HG03135 (cell line): ENCODE measurements at regions not wholly inside any gene's neighbourhood (a gene's known extent, or its start where the extent isn't known, plus 50 kb on each side); places are given as distances from the start of the nearest gene placed in this dataset.
"Not testable (repeated sequence)": the region's sequence is repeated elsewhere in the genome, so short reads cannot be mapped to it uniquely, and the experiment has no call there.

Experiments used
- ATAC-seq: cut with Tn5 transposase; IDR thresholded peaks from one replicate; pipeline ENCODE4 v1.9.1; 2021; ENCODE audit warnings: mild to moderate bottlenecking, moderate library complexity; ENCODE audit not compliant: unreplicated experiment

GRCh38 chr6:78500299-78501089 is 366.9 kb upstream of the IRAK1BP1 start:
- no peak for ATAC-seq

- ATAC-seq = no peak
Observed at GRCh38 chr6:78502386-78502887, 364.9 kb upstream of the IRAK1BP1 start.

DNA sequence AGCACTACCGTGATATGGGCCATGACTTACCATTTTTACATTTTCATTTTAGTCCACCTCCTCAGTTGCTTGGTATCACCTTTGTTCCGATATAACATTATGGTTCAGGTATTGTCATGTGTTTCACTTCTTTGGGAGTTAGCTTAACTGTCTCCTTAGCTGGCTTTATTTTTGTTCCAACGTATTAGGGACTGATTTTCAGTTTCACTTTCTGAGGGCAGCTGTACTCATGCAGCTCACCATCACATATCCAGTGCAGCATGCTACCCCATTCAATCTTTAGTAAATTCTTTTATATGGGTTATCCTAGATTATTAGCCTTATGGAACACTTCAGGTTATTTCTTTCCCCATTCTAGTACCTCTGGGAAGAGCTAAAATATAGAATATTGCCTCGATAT is 362.2 kb upstream of the IRAK1BP1 start:
- no peak for ATAC-seq

- ATAC-seq = no peak
Observed at GRCh38 chr6:78511009-78511408, 356.3 kb upstream of the IRAK1BP1 start.

DNA sequence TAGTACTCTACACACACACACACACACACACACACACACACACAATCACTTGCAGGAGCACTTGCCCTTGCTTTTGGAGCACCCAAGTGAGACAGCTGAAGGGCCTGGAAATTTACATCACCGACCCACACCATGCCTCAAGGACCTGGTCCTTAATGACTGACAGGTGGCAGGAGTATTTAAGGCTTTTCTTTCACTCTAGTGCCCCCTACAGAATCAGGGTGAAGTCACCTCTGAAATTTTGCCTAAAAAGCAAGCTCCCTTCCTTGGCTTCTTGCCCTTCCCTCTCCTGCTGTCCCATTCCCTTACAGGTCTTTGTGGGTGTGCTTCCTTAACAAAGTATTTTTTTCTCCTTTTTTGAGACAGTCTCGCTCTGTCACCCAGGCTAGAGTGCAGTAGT is 353.5 kb upstream of the IRAK1BP1 start:
- ATAC-seq = no peak

DNA sequence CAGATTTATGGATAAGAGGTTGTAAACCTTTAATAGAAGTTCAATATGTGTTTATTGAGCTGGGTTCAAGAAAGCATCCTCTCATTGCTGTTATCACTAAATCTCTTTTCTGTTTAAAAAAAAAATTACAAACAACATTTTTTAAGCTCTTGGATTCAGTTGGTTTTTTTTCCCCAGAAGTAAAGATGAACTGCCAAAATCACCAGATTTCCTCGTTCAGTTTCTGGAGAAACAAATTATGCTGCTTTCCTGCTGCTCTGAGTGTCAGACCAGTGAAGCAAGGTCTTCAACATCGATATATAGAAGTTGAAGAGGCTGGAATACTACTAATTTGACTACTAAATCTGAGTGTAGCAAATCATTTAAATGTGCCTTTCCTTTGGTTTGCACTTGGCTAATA is 352.1 kb upstream of the IRAK1BP1 start:
- ATAC-seq = no peak

DNA sequence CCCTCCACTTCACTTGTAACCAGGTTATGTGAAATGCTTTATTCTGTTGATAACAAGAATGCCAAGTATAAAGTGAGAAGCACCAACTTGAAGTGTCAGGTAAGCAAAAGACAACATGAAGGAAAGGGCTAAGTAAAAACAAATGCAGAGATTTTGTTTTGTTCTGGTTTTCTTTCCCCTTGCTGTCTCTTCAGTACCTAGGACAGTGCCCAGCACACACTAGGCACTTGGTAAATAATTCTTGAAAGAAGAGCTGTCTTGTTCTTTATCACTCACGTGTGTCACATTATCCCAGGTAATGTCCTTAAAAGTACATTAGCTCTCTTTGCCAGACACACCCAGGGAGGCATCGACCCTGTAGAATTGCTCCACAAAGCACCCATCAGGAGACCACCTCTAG is 350.0 kb upstream of the IRAK1BP1 start:
- no peak for ATAC-seq

DNA sequence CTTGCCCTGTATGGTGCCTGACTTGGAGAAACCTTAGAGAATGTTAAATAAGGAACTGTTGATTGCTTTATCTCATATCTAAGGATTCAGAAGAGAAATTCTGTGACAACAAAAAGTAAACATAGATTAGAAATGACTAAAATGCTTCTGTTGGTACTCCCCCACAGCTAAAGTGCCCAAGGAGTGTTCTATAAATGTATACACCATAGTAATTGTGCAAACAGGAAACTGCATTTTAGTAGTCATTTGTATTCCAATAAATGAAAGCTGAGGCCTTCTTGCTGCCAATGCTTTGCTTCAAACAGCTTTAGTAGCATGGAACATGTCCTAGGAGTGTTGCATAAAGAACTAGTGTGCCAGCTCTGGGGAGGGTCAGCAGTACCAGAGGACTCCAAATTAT is 343.7 kb upstream of the IRAK1BP1 start:
- no peak for ATAC-seq

DNA sequence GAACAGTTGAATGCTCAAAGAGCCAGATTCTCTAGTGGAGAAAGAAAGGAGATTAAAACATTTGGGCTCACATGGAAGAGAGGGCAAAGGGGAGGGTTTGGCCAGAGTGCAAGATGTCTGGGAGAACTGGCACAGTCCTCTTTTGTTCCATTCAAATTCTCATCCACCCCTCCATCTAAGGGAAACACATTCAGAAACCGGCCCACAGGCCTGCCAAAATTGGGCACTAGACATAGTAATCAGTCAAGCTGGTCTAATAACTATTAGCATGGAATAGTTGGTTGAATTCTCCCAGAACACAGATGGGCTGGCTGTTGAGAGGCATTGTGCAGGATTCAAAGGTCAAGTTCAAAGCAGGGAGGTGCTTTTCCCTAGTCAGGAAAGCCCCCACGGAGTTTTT is 341.4 kb upstream of the IRAK1BP1 start:
- no peak for ATAC-seq

DNA sequence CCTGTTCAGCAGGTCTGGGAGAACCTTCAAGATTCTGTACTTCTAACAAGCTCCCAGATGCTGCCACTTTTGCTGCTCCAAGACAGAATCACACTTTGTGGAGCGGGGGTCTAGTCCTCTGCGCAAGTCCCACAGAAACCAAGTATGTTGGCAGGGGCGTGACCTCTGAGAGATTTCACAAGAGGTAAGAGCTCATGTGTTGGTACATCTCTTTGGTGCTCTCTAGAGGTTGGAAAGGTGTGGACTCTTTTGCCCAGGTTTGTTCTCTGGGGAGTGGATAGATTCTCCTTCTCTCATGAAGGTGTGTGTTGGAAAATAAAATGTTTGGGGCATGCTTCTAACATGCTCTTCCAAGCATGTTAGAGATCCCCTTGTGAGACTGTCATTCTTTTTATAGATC is 340.9 kb upstream of the IRAK1BP1 start:
- no peak for ATAC-seq

DNA sequence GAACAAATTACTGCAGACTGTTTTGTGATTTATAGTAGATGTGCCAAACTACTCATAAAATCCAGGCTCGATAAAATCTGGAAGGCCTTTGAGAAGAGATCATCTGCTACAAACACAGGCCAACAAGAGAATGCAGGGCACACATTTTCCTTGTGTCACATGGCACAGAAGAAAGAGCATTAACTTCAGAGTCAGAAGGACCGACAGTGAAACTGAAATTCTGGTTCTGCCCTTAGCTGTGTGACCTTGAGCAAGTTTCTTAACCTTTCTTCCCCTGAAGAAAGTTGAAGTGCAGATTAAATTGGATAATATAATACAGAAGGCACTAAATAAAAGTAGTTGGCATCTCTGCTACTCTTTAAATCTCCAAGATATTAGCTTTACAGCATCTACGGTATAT is 338.4 kb upstream of the IRAK1BP1 start:
- ATAC-seq = no peak

DNA sequence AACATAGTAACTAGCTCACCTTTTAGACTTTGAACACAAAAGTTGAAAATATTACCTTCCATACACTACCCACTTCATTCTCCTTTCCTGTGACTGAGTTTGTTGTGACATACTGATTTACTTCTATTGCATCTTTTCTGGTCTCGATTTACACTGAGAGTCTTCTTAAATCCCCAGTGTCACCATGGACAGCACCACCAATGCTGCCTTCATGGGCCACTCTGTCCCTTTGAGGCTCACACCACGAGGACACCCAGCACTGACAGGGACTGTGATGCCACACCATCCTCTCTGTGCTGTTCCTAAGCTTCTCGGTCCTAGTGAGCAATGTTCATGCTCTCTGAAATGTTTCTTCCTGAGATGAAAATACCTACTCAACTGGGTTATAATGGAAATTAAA is 337.1 kb upstream of the IRAK1BP1 start:
- ATAC-seq = no peak

DNA sequence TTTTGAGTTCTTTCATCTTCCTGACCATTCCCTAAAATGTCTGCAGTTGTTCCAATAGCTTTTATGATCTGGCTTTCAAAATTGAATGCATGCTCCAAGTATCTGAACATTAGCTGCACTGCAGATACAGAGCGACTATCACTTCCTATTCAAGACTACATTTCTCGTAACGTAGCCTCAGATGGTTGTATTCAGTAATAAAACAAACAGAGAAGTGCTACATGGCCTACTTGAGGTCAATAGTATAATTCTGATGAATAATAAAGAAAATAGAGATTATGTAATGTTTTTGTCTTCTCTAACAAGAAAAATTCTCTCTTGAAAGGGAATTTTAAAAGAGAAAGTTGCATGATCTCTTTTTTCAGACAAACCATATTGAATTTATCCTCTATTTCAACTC is 333.9 kb upstream of the IRAK1BP1 start:
- no peak for ATAC-seq

- no peak for ATAC-seq
Observed at GRCh38 chr6:78533876-78534275, 333.5 kb upstream of the IRAK1BP1 start.

GRCh38 chr6:78538002-78538401 is 329.3 kb upstream of the IRAK1BP1 start:
- no peak for ATAC-seq

- ATAC-seq = not testable (repeated sequence)
Observed at GRCh38 chr6:78547636-78548035, 319.7 kb upstream of the IRAK1BP1 start.

GRCh38 chr6:78551361-78551760 is 316.0 kb upstream of the IRAK1BP1 start:
- no peak for ATAC-seq

DNA sequence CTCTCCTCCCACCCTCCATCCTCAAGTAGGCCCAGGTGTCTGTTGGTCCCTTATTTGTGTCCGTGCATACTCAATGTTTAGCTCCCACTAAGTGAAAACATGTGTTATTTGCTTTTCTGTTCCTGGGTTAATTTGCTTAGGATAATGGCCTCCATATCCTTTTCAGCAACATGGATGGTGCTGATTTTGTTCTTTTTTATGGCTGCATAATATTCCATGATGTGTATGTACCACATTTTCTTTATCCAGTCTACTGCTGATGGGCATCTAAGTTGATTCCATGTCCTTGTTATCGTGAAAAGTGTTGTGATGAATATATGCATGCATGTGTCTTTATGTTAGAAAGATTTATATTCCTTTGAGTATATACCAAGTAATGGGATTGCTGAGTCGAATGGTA is 314.9 kb upstream of the IRAK1BP1 start:
- no peak for ATAC-seq

DNA sequence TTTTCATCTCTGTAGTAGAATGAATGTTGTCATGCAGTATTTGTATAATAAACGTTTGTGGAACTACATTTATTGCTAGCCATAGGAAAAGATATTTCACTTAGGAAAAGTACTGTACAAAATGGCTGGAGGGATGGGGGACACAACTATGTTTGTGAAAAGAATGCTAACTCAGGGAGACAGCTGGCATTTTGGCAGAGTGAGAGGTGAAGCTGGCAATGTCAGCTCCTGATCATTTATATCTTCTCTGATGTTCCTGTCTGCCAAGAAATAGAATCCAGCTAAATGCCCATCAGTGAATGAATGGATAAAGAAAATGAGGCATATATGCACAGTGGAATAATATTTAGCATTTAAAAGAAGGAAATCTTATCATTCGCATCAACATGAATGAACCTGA is 313.0 kb upstream of the IRAK1BP1 start:
- ATAC-seq = no peak

DNA sequence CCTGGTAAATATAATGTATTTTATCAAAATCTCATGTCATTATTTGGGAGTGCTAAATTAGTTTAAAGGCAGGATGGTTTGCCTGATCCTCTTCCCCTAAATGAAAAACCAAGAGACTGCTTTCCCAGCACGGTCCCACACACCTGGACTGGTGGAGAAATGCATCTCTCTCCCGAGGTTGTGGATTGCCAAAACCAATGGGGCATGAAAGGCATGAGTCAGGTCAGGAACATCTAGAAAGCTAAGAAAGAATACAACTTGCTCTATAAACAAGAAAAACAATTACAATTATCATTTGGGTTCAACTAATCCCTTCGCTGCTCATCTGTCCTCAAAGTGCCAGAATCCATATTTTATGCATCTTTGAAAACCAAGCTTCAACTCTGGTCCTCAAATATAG is 308.3 kb upstream of the IRAK1BP1 start:
- no peak for ATAC-seq

DNA sequence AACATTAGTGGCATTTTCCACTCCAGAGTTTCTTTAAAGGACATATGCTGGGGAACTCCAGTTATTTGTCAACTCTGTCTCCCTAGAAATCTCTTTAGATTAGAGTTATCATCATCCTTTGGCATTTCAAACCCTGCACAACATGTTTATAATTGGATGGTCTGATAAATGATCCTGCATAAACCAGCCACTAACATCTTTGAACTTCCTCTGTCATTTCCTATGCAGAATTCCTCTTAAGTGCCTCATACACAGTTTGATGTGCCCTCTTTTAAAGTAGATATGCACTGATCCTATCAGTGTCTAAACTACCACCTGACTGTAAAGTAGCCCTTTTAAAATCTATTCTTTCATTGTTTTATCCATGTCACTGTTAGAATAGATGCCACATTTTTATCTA is 306.3 kb upstream of the IRAK1BP1 start:
- ATAC-seq = no peak

DNA sequence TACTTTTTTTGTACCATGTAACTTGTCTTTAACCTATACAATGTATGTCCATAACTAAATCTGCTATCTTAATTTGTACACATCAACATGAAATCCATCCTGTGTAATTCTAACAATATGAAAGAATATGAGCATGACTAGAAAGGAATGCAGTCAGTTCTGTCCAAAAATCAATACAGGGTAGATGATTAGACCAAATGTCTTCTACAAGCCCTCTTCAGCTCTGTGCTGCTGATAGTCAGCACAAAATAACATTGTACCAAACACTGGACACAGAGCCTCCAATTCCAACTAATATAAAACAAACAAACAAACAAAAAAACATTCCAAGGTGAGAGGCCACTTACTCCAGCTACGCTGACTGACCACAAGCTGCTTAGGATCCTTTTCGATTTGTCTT is 301.4 kb upstream of the IRAK1BP1 start:
- no peak for ATAC-seq

DNA sequence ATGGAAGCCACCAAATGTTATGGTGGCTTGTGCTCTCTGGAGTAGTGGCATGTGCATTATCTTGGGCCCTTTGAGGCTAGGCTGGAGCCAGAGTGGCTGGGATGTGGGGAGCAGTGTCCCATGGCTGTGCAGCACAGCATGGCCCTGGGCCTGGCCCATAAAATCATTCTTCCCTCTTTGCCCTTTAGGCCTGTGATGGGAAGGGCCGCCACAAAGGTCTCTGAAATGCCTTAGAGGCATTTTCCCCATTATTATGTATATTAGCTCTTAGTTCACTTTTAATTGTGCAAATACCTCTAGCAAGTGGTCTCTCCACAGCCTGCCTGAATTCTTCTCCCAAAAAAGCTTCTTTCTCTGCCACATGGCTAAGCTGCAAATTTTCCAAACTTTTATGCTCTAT is 297.3 kb upstream of the IRAK1BP1 start:
- ATAC-seq = no peak
